Dendritic cell treated with granulocyte-macrophage colony-stimulating factor and Interleukin-4, amounts not matched to agents 40 ng/mL and 50 ng/mL, for 4 days (primary cell): ENCODE measurements at regions not wholly inside any gene's neighbourhood (a gene's known extent, or its start where the extent isn't known, plus 50 kb on each side); places are given as distances from the start of the nearest gene placed in this dataset.

Source experiments
- H3K27ac Mint-ChIP-seq: one replicate; pipeline ENCODE4 v1.8.0; 2022; ENCODE audit warnings: mild to moderate bottlenecking, mixed read lengths
- H3K27me3 Mint-ChIP-seq: one replicate; pipeline ENCODE4 v1.8.0; 2022; ENCODE audit warnings: mild to moderate bottlenecking, mixed read lengths
- H3K36me3 Mint-ChIP-seq: one replicate; pipeline ENCODE4 v1.8.0; 2022; ENCODE audit warnings: low read depth, mixed read lengths
- H3K4me1 Mint-ChIP-seq: one replicate; pipeline ENCODE4 v1.8.0; 2022; ENCODE audit warnings: low read depth, mixed read lengths
- H3K4me3 Mint-ChIP-seq: one replicate; pipeline ENCODE4 v1.8.0; 2022; ENCODE audit warnings: mild to moderate bottlenecking, moderate library complexity, mixed read lengths
- H3K9me3 Mint-ChIP-seq: one replicate; pipeline ENCODE4 v1.8.0; 2022; ENCODE audit warnings: mixed read lengths
- intact Hi-C: fragments of 100-400 bp; cut with micrococcal nuclease; formaldehyde crosslinking; loops from one replicate; pipeline ENCODE4 v1.15.0; 2022

DNA sequence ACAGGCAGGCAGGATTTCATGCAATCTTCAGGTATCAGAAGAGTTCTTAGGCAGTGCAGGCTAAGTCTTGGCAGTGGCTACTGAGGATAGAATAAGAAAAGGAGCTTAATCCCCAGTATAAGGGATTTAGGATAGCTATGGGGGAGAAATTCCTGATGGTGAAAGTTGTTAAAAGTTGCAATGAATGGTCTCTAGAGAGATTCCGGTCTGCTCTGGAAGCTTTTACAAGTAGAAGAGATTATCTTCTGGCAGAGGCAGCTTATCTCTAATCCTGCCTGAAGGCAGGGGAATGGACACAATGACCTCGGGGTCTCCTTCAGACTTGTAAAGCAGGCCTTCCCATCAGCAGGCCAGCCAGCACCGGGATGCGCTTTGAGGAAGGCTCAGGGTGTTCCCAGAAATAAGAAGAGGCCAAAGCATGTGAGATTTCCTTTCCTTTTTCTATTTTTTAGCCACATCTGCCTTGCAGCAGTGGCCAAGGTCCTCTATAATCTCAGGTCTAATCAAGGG lies 253.9 kb upstream of the KLHL29 start:
- H3K27ac Mint-ChIP-seq = no peak overlapping the region
- no peak overlapping the region for H3K4me3 Mint-ChIP-seq
- no peaks in the 10 kb centered on the region for H3K27me3 Mint-ChIP-seq
- H3K36me3 Mint-ChIP-seq = no peaks in the 10 kb centered on the region
- peaks cover 18% of the 10 kb centered on the region for H3K9me3 Mint-ChIP-seq
- intact Hi-C loops = no loop called here
- H3K4me1 Mint-ChIP-seq = no peaks in the 10 kb centered on the region

GRCh38 chr2:23132000-23132399 lies 253.0 kb upstream of the KLHL29 start:
- no peaks in the 10 kb centered on the region for H3K36me3 Mint-ChIP-seq
- H3K4me1 Mint-ChIP-seq = no peaks in the 10 kb centered on the region
- H3K27ac Mint-ChIP-seq = no peak overlapping the region
- intact Hi-C loops = no loop called here
- no peaks in the 10 kb centered on the region for H3K27me3 Mint-ChIP-seq
- no peak overlapping the region for H3K4me3 Mint-ChIP-seq
- peaks cover 18% of the 10 kb centered on the region for H3K9me3 Mint-ChIP-seq

DNA sequence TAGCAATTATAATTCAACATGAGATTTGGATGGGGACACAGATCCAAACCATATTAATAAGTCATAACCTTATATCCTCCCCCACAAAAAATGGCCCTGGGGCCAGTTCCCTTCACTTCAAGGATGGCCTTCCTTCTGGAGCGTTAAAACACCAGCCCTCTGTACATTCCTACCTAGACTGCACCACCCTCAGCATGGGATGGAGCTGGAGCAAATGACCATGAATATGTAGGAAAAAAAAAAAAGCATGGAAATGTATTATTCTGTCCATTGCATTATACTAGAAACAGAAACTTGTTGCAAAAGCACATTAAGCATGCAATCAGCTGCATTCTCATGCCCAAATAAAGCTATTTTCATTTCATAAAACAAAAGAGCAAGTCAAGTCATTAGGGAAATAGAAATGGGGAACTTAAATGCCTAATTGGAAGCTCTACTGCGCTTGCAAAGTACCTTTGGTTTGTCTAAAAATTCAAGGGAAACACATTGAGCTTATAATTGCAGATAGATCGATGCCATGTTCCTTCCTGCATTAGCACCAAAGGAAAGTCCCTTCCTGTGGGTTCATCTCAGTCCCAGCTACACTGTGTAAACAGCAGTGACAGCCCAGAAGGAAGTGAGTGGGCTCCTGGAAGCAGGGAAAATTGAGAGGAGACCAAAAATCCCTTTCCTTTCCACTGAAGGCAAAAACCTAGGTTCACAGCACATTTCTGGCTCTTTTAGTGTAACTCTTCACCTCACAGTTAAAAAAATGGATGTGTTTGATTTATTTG lies 252.0 kb upstream of the KLHL29 start:
- Mint-ChIP-seq H3K4me1 (no peaks in the 10 kb centered on the region), H3K27me3 (no peaks in the 10 kb centered on the region), H3K4me3 (no peak overlapping the region), H3K36me3 (no peaks in the 10 kb centered on the region), H3K27ac (no peak overlapping the region), H3K9me3 (peaks cover 18% of the 10 kb centered on the region)
- intact Hi-C loops = no loop called here

DNA sequence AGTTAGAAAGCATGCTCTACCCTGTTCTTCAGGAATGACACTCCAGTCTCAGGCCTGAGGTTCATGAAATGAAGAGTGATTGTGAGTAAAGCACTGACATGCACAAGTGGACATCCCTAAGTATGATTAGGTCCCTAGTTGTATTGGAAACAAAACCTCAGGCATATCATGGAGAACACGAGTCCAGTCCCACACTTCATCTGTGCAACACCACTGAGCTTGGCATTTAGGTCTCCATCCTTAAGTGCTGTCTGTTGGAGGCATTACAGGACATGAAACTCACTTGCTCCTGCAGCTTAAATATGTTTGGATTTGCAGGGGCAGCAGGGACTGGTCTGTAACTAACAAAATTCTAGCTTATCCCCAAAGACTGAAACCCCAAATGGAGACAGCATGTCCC lies 250.3 kb upstream of the KLHL29 start:
- H3K9me3 Mint-ChIP-seq = peaks cover 9% of the 10 kb centered on the region
- intact Hi-C loops = no loop called here
- H3K4me3 Mint-ChIP-seq = no peak overlapping the region
- no peaks in the 10 kb centered on the region for H3K36me3 Mint-ChIP-seq
- H3K4me1 Mint-ChIP-seq = no peaks in the 10 kb centered on the region
- no peak overlapping the region for H3K27ac Mint-ChIP-seq
- no peaks in the 10 kb centered on the region for H3K27me3 Mint-ChIP-seq

DNA sequence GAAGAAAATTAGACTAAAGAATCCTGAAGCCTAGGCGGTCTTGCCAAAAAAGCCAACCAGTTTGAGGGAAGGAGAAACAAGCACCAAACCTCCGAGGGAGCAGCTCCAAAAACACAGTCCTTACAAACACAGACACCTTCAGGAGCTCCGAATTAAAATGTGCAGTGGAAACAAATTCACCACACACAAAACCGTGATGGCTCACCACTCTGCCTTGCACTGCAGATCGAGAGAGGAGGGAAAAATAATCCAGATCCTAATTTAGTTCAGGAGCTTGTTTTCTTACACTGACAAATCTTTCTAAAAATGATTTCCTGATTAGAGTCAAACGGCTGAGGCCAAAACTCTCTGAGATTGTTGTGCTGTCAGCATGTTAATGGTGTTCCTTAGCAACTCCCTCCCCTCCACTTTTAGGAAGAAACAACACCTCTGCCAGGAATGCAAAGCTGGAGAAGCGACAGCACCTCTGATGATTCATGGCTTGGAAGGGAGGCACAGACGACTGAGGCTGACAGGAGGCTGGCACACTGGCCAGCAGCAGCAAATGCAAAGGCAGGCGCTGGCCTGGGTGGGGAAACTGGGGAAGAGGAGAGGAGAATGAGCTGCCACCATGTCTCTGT lies 249.4 kb upstream of the KLHL29 start:
- Mint-ChIP-seq H3K27ac (no peak overlapping the region), H3K36me3 (no peaks in the 10 kb centered on the region), H3K9me3 (peaks cover under 1% of the 10 kb centered on the region), H3K4me3 (no peak overlapping the region), H3K4me1 (no peaks in the 10 kb centered on the region), H3K27me3 (no peaks in the 10 kb centered on the region)
- intact Hi-C loops = no loop called here

DNA sequence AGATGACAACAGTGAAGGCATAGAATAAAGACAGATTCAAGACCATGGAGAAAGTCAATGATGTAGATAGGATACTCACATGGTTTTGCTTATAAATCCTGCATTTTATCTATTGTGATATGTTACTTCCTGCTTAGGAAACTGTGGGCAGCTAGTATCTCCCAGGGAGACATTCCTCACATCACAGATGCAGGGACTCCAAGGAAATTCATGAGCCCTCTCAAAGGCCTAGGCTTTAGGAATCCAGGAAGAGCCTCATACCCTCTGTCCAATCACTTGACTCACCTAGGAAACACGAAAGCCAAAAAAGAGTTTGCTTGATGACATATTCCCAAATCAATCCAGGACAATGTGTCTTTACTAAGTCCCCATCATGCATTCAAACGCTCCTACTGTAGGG lies 247.8 kb upstream of the KLHL29 start:
- intact Hi-C loops = no loop called here
- H3K4me3 Mint-ChIP-seq = no peak overlapping the region
- no peak overlapping the region for H3K27ac Mint-ChIP-seq
- H3K4me1 Mint-ChIP-seq = no peaks in the 10 kb centered on the region
- H3K36me3 Mint-ChIP-seq = no peaks in the 10 kb centered on the region
- no peaks in the 10 kb centered on the region for H3K27me3 Mint-ChIP-seq
- no peaks in the 10 kb centered on the region for H3K9me3 Mint-ChIP-seq

DNA sequence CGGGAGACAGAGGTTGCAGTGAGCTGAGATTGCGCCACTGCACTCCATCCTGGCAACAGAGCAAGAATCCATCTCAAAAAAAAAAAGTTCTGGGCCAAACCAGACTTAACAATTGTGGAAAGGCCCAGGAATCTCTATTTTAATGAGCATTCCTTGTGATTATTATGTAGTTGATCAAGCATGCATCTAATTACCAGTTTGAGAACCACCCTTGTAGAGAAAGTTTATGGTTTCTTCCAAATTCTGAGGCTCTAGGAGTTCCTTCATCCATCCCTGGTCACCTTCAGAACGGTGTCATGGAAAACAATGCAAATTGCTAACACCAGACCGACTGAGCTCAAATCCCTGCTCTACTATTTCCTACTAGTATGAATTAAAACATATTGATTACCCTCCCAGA lies 246.3 kb upstream of the KLHL29 start:
- Mint-ChIP-seq H3K9me3 (no peaks in the 10 kb centered on the region), H3K36me3 (no peaks in the 10 kb centered on the region), H3K27ac (no peak overlapping the region), H3K4me1 (no peaks in the 10 kb centered on the region), H3K27me3 (no peaks in the 10 kb centered on the region), H3K4me3 (no peak overlapping the region)
- intact Hi-C loops = no loop called here

DNA sequence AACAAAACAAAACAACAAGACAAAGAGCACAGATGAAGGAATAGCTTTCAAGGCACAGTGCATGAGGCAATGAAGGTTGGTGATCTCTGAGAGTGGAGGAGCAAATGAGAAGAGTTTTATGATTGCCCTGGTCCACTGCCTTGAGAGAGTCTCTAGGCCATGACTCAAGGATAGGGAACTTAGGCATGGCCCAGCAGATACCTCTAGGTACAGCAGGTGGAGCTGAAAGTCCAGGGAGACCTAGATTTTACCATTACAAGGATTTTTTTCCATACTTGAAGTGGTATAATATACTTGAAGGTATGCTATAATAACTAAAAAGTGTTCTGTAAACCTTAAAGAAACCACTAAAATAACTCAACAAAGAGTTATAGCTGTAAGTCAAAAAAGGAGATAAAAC lies 239.5 kb upstream of the KLHL29 start:
- Mint-ChIP-seq H3K27ac (no peak overlapping the region), H3K36me3 (no peaks in the 10 kb centered on the region), H3K4me1 (no peaks in the 10 kb centered on the region), H3K9me3 (no peaks in the 10 kb centered on the region), H3K27me3 (no peaks in the 10 kb centered on the region), H3K4me3 (no peak overlapping the region)
- intact Hi-C loops = no loop called here

GRCh38 chr2:23146011-23146410 lies 239.0 kb upstream of the KLHL29 start:
- H3K4me3 Mint-ChIP-seq = no peak overlapping the region
- no peak overlapping the region for H3K27ac Mint-ChIP-seq

DNA sequence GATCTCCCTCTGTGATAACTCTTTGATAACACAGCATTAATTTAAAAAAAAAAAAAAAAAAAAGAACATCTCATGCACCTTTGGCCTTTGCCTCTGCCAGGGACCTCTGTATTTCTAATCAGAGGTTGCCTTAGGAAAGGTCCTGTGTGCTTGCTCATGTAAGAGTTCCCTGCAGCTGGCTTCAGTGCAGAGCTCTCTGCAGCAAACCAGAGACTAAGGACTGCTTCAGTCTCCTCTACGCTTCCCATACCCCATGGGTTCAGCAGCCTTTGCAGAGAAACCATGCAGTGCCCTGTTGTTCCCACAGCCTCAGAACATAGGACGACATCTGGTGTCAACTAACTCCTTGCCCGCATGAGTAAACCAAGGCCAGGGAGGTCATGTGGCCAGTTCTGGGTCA lies 236.6 kb upstream of the KLHL29 start:
- Mint-ChIP-seq H3K4me1 (no peaks in the 10 kb centered on the region), H3K36me3 (no peaks in the 10 kb centered on the region), H3K4me3 (no peak overlapping the region), H3K9me3 (no peaks in the 10 kb centered on the region), H3K27ac (no peak overlapping the region), H3K27me3 (no peaks in the 10 kb centered on the region)
- intact Hi-C loops = no loop called here

More at GRCh38 chr2:23146011-23146410, 239.0 kb upstream of the KLHL29 start:
- intact Hi-C loops = no loop called here
- Mint-ChIP-seq H3K9me3 (no peaks in the 10 kb centered on the region), H3K36me3 (no peaks in the 10 kb centered on the region), H3K4me1 (no peaks in the 10 kb centered on the region), H3K27me3 (no peaks in the 10 kb centered on the region)

DNA sequence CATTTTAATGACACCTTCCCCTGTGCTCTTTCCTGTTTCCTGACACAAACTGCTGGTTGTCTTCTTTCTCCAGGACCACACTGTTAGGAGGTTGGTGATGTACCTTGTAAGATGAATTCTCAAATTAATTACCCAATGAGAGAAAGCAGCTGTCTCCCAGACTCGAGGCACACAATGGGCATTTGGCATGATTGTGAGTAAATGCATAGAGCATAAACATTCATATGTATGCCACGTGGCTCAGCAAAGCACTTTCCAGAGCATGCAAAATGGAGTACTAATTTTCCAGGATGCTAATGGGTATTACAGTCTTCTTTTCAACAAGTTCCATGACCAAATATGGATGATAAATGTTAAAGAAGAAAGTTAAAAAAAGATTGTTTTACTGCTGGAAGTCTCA lies 235.2 kb upstream of the KLHL29 start:
- Mint-ChIP-seq H3K4me3 (no peak overlapping the region), H3K9me3 (no peaks in the 10 kb centered on the region), H3K27ac (no peak overlapping the region), H3K27me3 (no peaks in the 10 kb centered on the region), H3K4me1 (no peaks in the 10 kb centered on the region), H3K36me3 (no peaks in the 10 kb centered on the region)
- intact Hi-C loops = no loop called here

- Mint-ChIP-seq H3K27me3 (no peaks in the 10 kb centered on the region), H3K27ac (no peak overlapping the region), H3K4me3 (no peak overlapping the region), H3K9me3 (no peaks in the 10 kb centered on the region), H3K4me1 (no peaks in the 10 kb centered on the region), H3K36me3 (no peaks in the 10 kb centered on the region)
- intact Hi-C loops = no loop called here
Measured at GRCh38 chr2:23153484-23153883, 231.5 kb upstream of the KLHL29 start.

GRCh38 chr2:23155022-23155421 lies 230.0 kb upstream of the KLHL29 start:
- Mint-ChIP-seq H3K36me3 (no peaks in the 10 kb centered on the region), H3K27ac (no peak overlapping the region), H3K9me3 (no peaks in the 10 kb centered on the region), H3K4me3 (no peak overlapping the region), H3K27me3 (no peaks in the 10 kb centered on the region), H3K4me1 (no peaks in the 10 kb centered on the region)
- intact Hi-C loops = no loop called here

- H3K4me3 Mint-ChIP-seq = no peak overlapping the region
- H3K36me3 Mint-ChIP-seq = no peaks in the 10 kb centered on the region
- intact Hi-C loops = no loop called here
- H3K27me3 Mint-ChIP-seq = no peaks in the 10 kb centered on the region
- no peak overlapping the region for H3K27ac Mint-ChIP-seq
- no peaks in the 10 kb centered on the region for H3K9me3 Mint-ChIP-seq
- no peaks in the 10 kb centered on the region for H3K4me1 Mint-ChIP-seq
Measured at GRCh38 chr2:23157812-23158211, 227.2 kb upstream of the KLHL29 start.

- Mint-ChIP-seq H3K4me3 (no peak overlapping the region), H3K4me1 (no peaks in the 10 kb centered on the region), H3K27me3 (no peaks in the 10 kb centered on the region), H3K9me3 (no peaks in the 10 kb centered on the region), H3K27ac (no peak overlapping the region), H3K36me3 (no peaks in the 10 kb centered on the region)
- intact Hi-C loops = no loop called here
Measured at GRCh38 chr2:23158306-23158705, 226.7 kb upstream of the KLHL29 start.
